GM18909 (cell line): ENCODE measurements at regions not wholly inside any gene's neighbourhood (a gene's known extent, or its start where the extent isn't known, plus 50 kb on each side); places are given as distances from the start of the nearest gene placed in this dataset.
A peak's percentile ranks its signal among the peaks of the same experiment; 100 is the strongest.
"Not testable (repeated sequence)": the region's sequence is repeated elsewhere in the genome, so short reads cannot be mapped to it uniquely, and the experiment has no call there.

Experiments
- ATAC-seq: cut with Tn5 transposase; IDR thresholded peaks from one replicate; pipeline ENCODE4 v1.9.1; 2021; ENCODE audit warnings: mild to moderate bottlenecking; ENCODE audit not compliant: unreplicated experiment, poor library complexity

DNA sequence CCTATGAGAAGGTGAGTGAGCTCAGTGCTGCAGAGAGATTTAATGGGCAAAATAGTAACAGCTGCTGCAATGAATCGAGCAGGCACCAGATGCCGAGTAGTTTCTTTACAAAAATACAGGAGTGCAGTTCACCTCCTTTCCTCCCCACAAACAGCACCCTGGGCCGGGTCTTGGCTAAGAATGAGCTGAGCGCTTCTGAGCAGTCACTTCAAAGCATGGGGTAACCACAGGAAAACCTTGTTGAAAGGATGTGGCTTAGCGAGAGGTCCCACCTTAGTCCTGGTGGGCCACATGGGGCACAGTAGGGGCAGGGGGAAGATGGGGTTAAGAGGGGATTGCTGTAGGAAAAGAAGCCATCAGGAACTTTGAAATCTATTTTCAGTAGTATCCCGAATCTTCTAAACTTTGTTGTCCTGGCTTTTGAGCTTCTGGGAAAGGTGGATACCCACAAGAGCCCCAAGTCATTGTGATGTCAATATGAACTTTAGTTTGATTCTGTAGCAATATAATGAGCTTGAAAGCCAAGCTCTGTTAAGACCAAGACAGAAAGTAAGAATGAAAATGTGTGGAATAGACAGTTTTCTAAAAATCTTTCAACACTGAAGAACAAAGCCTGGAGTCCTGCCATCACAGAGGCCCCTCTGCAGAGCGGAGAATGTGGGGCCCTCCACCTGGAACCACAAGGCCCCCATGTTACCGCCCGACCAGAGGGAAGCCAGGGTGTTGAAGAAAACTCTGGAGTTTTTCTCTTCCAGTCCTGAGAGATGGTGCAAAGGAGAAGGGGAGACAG is 101.0 kb upstream of the ZNF236 start:
- ATAC-seq, result no peak

DNA sequence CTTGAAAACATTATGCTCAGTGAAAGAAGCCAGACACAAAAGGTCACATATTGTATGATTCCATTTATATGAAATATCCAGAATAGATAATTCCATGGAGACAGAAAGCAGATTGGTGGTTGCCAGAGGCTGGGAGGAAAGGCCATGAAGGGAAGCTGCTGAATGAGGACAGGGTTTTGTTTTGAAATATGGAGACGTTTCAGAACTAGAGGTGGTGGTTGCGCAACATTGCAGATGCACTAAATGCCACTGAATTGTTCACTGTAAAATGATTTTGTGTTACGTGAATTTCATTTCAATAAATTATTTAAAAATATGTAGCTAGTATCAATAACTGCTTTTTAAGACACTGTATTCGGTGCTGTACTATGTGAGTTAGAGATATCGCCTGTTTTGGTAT is 101.7 kb upstream of the ZNF236 start:
- ATAC-seq, result no peak

- no peak for ATAC-seq
Observed at GRCh38 chr18:76715012-76715610, 107.2 kb upstream of the ZNF236 start.

GRCh38 chr18:76713432-76713831 is 108.9 kb upstream of the ZNF236 start:
- no peak for ATAC-seq

DNA sequence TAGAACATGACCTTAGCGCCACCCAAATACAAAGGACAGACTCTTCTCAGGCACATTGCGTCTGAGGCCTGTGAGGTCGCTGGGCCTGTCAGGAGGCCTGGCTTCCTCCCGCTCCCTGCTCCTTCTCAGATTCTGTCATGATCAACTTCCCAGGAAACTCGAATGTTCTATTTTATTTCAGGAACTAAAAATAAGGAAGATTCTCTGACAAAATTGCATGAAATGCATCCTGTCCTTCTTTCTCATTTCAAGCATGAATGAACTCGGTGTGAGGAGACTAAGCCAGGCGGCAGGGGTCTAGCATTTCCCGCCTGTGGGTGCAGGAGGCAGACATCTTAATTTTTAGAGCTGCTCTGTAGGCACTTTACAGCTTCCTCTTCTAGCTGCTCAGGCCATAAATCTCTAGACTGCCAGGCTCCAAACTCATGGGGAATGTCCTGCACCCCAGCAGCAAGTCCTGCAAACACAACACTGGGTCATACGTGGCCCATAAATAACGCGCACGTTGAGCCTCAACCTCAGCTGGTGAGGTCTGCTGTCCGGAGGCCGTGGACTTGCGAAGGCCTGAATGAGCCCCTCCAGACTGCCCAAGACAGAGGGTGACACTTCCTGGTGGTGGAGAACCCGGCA is 109.7 kb upstream of the ZNF236 start:
- no peak for ATAC-seq

DNA sequence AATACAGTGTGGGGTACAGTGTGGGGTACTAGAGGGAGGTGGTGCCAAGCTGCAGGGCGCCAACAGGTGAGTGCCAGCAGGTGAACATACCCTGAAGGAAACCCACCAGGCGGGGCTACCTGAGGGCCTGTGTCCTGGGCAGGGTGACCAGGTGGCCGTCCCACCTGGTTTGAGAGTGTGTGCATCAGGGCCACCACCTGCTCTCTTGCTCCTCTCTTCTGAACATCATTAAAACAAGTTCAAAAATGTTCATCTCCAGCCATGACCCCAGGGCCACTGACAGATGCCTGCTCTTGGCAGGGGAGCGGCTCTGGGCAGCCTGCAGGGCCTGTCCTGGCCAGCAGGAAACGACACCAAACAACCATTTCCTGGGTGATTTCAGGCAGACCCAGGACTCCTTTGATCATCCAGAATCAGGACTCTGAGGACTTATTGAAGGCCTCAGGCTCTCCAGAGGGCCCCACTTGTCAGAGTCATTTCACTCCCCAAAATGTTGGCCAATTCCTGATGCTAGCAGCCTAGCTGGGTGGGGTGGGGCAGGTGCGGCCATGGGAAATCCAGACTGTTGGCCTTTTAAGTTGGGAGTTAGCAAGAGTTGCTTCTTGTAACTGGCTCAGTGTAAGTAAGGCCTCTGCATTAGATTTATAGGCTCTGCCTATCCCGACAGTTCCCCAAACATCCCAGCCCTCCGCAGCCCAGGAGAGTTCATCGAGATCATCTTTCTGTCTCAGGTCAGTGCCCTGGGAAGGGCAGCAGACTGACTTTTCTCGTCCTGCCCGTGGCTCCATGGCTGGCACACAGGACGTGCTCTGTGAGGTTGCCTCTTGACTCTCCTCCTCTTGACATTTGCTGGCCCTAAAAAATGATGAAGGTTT is 111.5 kb upstream of the ZNF236 start:
- ATAC-seq, result no peak

DNA sequence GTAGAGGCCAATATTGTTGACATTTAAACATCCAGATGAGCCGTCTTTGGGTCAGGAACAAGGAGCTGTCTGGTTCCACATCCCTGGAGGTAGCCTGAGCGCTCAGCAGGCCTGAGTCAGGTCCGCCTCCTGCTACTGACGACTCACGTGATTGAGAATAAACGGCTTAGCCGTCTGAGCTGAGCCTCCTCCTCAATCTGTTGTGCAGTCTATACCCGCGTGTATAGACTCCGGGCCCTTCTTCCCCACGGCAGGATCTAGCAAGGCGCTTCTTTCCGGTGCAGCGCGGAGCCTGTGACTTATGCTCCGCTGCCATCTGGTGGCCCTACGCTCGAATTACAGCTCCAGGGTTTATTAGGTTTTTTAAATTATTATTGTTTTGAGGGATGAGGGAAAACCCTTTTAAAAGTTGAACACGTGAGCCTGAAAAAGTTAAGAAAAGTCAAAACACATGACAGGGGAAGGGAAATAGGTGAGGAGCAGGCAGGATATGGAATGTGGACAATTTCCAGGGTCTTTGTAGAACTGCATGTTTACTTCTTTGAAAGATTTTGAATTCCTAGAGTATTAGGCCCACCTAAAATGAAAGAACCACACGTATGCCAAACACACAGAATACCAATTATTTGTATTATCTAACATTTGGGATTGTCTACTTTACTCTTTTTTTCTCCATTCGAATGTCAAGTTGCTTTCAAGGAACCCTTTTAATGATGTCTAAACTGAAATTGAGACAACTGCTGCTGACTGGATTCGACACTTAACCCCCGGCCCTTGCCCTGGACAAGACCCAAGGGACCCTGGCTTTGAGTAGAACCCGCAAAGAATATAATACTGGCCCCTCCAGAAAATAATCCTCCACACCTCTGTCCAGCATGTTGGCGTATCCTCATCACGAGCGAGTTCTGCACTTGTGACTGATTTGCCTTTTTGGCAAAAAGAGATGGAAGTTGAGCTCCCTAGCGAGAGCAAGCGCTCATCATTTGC is 112.4 kb upstream of the ZNF236 start:
- peak; percentile 87 for ATAC-seq

GRCh38 chr18:76708722-76709353 is 113.5 kb upstream of the ZNF236 start:
- ATAC-seq, result no peak

GRCh38 chr18:76708071-76708721 is 114.2 kb upstream of the ZNF236 start:
- ATAC-seq, result no peak

- no peak for ATAC-seq
Observed at GRCh38 chr18:76707534-76707933, 114.8 kb upstream of the ZNF236 start.

DNA sequence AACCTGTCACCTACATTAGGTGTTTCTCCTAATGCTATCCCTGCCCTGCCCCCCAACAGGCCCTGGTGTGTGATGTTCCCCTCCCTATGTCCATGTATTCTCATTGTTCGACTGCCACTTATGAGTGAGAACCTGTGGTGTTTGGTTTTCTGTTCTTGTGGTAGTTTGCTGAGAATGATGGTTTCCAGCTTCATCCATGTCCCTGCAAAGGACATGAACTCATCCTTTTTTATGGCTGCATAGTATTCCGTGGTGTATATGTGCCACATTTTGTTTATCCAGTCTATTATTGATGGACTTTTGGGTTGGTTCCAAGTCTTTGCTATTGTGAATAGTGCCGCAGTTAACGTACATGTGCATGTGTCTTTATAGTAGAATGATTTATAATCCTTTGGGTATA is 117.8 kb upstream of the ZNF236 start:
- not testable (repeated sequence) for ATAC-seq

GRCh38 chr18:76699923-76700322 is 122.4 kb upstream of the ZNF236 start:
- ATAC-seq, result no peak

DNA sequence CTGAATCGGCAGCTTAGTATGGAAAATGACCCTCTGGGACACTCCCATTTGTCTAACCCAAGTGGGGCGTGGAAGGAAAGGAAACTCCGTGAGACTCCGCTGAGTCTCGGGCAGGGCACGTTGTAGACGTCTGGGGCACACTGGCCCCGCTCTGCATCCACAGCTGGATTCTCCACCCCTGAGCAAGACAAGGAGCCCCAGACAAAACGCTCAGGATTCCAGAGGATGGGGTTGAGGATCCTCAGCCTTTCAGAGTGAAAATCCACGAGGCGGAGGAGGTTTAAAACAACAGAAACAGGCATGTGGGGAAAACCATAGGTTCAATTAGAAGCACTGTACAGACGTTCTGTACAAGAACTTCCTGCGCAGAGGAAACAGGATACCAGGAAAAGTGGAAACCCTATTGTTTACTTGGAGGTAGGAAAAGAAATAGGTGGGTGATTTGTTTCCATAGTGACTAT is 124.9 kb upstream of the ZNF236 start:
- no peak for ATAC-seq

- ATAC-seq, result no peak
Observed at GRCh38 chr18:76691800-76692199, 130.6 kb upstream of the ZNF236 start.

DNA sequence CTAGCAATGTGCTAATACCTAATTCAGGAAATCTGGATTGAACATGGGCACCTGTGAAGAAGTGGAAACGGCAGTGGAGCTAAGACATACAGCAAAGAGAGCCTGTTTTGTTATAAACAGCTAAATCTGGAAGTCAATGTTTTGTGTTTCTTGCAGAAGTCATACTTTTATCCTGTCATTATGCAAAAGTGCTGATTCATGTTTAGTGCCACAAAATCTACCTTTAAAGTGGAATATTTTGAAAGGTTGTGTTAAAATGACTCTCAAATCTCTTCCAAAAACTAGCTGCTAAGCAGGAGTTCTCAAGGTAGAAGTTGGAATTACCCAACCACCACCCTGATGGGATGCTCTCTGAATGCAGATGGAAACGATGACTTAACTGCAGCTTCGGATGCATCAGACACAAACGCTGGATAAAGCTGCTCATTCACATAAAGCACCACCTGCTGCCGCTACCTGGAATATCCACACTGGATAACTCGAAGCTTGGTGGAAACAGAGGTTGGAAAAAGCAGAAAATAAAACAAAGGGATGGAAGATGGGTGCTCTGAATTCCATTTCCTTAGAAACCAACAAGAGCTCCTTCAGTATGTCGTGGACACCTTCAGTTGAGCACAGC is 132.6 kb upstream of the ZNF236 start:
- no peak for ATAC-seq

DNA sequence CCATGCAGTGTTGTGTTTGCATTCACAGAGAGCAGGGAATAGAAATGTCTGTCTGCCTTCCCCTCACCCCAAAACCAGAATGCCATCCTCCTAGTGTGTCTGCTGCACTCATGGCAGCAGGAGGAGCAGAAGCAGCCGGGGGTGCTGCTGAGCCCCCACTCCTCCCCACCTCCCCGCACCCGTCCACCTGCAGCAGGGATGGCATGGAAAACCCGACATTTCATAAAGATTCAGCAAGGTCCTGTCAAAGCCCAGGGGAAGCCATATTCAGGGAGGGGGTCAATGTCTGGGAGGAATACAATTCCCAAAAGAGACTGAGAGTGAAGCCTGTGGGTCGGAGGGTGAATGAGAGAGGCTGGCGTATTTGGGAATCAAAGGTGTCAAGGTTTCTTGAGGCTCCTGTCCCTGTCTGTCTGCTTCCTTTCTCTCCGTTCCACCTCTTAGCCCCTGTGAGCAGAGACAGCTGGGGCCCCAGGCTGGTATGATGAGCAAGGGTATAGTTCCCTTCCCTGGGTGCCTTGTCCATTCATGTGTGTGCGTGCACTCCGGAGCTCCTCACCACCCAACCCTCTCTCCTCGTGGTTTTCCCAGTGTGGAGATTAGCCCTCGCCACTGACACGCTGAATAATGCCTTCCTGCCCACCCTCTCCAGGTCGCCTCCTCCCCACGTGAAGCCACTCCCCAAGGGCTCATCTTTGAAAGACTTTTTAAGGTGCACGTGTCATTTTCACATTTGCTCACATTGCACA is 133.5 kb upstream of the ZNF236 start:
- ATAC-seq, result no peak

- peak; percentile 40 for ATAC-seq
Observed at GRCh38 chr18:76687304-76687962, 134.9 kb upstream of the ZNF236 start.
